HG03135 (cell line): ENCODE measurements at regions not wholly inside any gene's neighbourhood (a gene's known extent, or its start where the extent isn't known, plus 50 kb on each side); places are given as distances from the start of the nearest gene placed in this dataset.
A peak's percentile ranks its signal among the peaks of the same experiment; 100 is the strongest.

Source experiments
- ATAC-seq: cut with Tn5 transposase; IDR thresholded peaks from one replicate; pipeline ENCODE4 v1.9.1; 2021; ENCODE audit warnings: mild to moderate bottlenecking, moderate library complexity; ENCODE audit not compliant: unreplicated experiment

GRCh38 chr10:3631701-3632330, 153.2 kb downstream of the KLF6 start:
- ATAC-seq: no peak

- ATAC-seq: no peak
Measured at GRCh38 chr10:3631291-3631690, 153.7 kb downstream of the KLF6 start.

GRCh38 chr10:3625959-3626751, 158.9 kb downstream of the KLF6 start:
- peak; percentile 65 for ATAC-seq

- no peak for ATAC-seq
Measured at GRCh38 chr10:3624367-3624766, 160.6 kb downstream of the KLF6 start.

GRCh38 chr10:3623746-3624145, 161.3 kb downstream of the KLF6 start:
- ATAC-seq: peak; percentile 51

- peak; percentile 40 for ATAC-seq
Measured at GRCh38 chr10:3622845-3623621, 162.0 kb downstream of the KLF6 start.

- ATAC-seq: no peak
Measured at GRCh38 chr10:3622427-3622826, 162.6 kb downstream of the KLF6 start.

GRCh38 chr10:3620818-3621217, 164.2 kb downstream of the KLF6 start:
- ATAC-seq: no peak

GRCh38 chr10:3619241-3619640, 165.8 kb downstream of the KLF6 start:
- ATAC-seq: no peak

GRCh38 chr10:3616880-3617279, 168.1 kb downstream of the KLF6 start:
- no peak for ATAC-seq

- ATAC-seq: no peak
Measured at GRCh38 chr10:3613318-3613717, 171.7 kb downstream of the KLF6 start.

GRCh38 chr10:3612183-3613001, 172.6 kb downstream of the KLF6 start:
- no peak for ATAC-seq

GRCh38 chr10:3606309-3606708, 178.7 kb downstream of the KLF6 start:
- ATAC-seq: no peak

GRCh38 chr10:3605882-3606281, 179.1 kb downstream of the KLF6 start:
- no peak for ATAC-seq

- no peak for ATAC-seq
Measured at GRCh38 chr10:3595736-3596135, 189.3 kb downstream of the KLF6 start.

- no peak for ATAC-seq
Measured at GRCh38 chr10:3593611-3594010, 191.4 kb downstream of the KLF6 start.

- ATAC-seq: no peak
Measured at GRCh38 chr10:3592424-3592823, 192.6 kb downstream of the KLF6 start.

- no peak for ATAC-seq
Measured at GRCh38 chr10:3588816-3589215, 196.2 kb downstream of the KLF6 start.

GRCh38 chr10:3588346-3588745, 196.7 kb downstream of the KLF6 start:
- ATAC-seq: no peak

GRCh38 chr10:3584926-3585784, 199.9 kb downstream of the KLF6 start:
- ATAC-seq: no peak
